ENCODE measurements at regions not wholly inside any gene's neighbourhood (a gene's known extent, or its start where the extent isn't known, plus 50 kb on each side); places are given as distances from the start of the nearest gene placed in this dataset.

DNA sequence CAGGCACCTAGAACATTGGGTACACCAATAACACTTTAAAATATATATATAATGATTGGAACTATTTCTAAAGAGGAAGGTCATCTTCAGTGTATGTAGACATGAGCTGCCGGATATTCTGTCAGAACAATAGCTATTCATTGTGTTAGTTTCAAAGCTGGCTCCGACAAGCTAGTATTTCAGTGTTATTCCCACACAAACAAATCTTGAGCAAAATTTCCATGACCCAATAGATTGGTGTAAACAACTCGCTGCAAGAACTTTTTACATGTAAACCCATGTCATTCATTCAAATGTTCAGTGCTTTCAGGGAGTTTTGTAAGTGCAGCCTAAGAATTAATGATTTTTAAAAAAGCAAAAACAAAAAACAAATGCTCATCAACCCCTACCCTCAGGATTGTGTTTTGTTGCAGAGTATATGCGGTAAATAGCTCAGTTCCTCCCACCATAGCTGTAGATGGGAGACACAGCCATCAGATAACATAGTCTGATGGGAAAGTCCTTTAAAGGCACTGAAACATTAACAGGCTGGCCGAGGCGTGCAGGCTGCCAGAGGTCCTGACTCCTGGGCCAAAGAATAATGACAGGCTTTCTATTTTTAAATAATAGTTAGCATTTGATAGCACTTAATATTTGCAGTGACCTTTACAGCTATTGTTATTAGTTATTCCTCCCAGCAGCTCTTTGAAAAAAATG lies 150.3 kb upstream of the ARHGAP5 start:
- TF ChIP-seq, protein P1, sequence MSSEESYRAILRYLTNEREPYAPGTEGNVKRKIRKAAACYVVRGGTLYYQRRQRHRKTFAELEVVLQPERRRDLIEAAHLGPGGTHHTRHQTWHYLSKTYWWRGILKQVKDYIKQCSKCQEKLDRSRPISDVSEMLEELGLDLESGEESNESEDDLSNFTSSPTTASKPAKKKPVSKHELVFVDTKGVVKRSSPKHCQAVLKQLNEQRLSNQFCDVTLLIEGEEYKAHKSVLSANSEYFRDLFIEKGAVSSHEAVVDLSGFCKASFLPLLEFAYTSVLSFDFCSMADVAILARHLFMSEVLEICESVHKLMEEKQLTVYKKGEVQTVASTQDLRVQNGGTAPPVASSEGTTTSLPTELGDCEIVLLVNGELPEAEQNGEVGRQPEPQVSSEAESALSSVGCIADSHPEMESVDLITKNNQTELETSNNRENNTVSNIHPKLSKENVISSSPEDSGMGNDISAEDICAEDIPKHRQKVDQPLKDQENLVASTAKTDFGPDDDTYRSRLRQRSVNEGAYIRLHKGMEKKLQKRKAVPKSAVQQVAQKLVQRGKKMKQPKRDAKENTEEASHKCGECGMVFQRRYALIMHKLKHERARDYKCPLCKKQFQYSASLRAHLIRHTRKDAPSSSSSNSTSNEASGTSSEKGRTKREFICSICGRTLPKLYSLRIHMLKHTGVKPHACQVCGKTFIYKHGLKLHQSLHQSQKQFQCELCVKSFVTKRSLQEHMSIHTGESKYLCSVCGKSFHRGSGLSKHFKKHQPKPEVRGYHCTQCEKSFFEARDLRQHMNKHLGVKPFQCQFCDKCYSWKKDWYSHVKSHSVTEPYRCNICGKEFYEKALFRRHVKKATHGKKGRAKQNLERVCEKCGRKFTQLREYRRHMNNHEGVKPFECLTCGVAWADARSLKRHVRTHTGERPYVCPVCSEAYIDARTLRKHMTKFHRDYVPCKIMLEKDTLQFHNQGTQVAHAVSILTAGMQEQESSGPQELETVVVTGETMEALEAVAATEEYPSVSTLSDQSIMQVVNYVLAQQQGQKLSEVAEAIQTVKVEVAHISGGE (tag by site-specific recombination; conservative IDR thresholded peaks at IDR 0.05; ENCODE audit: low read depth) = no peak
- TF ChIP-seq GLI4 (tag by site-specific recombination; IDR thresholded peaks at IDR 0.05) (no peak), ZXDB (tag by site-specific recombination; IDR thresholded peaks at IDR 0.05) (no peak), ZBTB7A (tag by site-specific recombination; IDR thresholded peaks at IDR 0.05; ENCODE audit: low read depth) (no peak), KLF7 (tag by site-specific recombination; IDR thresholded peaks at IDR 0.05; ENCODE audit: borderline replicate concordance) (no peak), ZNF24 (tag by site-specific recombination; IDR thresholded peaks at IDR 0.05) (no peak), ZNF10 (tag by site-specific recombination; IDR thresholded peaks at IDR 0.05) (no peak), MYNN (tag by site-specific recombination; IDR thresholded peaks at IDR 0.05; ENCODE audit: borderline replicate concordance) (no peak), ZNF221 (tag by site-specific recombination; IDR thresholded peaks at IDR 0.05; ENCODE audit: borderline replicate concordance) (no peak), ZNF510 (tag by site-specific recombination; IDR thresholded peaks at IDR 0.05; ENCODE audit: insufficient replicate concordance) (no peak), ZNF621 (tag by site-specific recombination; IDR thresholded peaks at IDR 0.05) (no peak)
- TF ChIP-seq, protein P2, sequence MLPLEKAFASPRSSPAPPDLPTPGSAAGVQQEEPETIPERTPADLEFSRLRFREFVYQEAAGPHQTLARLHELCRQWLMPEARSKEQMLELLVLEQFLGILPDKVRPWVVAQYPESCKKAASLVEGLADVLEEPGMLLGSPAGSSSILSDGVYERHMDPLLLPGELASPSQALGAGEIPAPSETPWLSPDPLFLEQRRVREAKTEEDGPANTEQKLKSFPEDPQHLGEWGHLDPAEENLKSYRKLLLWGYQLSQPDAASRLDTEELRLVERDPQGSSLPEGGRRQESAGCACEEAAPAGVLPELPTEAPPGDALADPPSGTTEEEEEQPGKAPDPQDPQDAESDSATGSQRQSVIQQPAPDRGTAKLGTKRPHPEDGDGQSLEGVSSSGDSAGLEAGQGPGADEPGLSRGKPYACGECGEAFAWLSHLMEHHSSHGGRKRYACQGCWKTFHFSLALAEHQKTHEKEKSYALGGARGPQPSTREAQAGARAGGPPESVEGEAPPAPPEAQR (tag by site-specific recombination; IDR thresholded peaks at IDR 0.05) = no peak

Measured in HEK293 (cell line).